Esophagus (tissue), 2 donors: ENCODE measurements at regions not wholly inside any gene's neighbourhood (a gene's known extent, or its start where the extent isn't known, plus 50 kb on each side); places are given as distances from the start of the nearest gene placed in this dataset.

ENCODE experiments used
- H3K27ac ChIP-seq, 2 donors: one replicate each; pipeline ENCODE4 v1.5.1; 2013; ENCODE audit warnings: low read depth in 2 of 2, mild to moderate bottlenecking in 2 of 2, inconsistent platforms in 1 of 2, low read length in 1 of 2, moderate library complexity in 1 of 2
- H3K27me3 ChIP-seq, 2 donors: one replicate each; pipeline ENCODE4 v1.6.1; 2013; ENCODE audit warnings: low read length in 2 of 2, control low read depth in 1 of 2, mild to moderate bottlenecking in 1 of 2; ENCODE audit not compliant: insufficient read depth in 2 of 2, control insufficient read depth in 1 of 2
- H3K36me3 ChIP-seq, 2 donors: one replicate each; pipeline ENCODE4 v1.6.1; 2013; ENCODE audit warnings: low read length in 1 of 2; ENCODE audit not compliant: control insufficient read depth in 2 of 2, insufficient read depth in 2 of 2
- H3K4me1 ChIP-seq, 2 donors: one replicate each; pipeline ENCODE4 v1.6.1; 2013; ENCODE audit warnings: low read length in 1 of 2; ENCODE audit not compliant: control insufficient read depth in 2 of 2, insufficient read depth in 2 of 2
- H3K4me3 ChIP-seq, 2 donors: one replicate each; pipeline ENCODE4 v1.5.1; 2013; ENCODE audit warnings: low read length in 2 of 2, mild to moderate bottlenecking in 2 of 2, low read depth in 1 of 2, moderate library complexity in 1 of 2
- H3K9me3 ChIP-seq, 2 donors: one replicate each; pipeline ENCODE4 v1.6.1; 2013; ENCODE audit warnings: mild to moderate bottlenecking in 2 of 2, low read depth in 1 of 2, low read length in 1 of 2, moderate library complexity in 1 of 2; ENCODE audit not compliant: control insufficient read depth in 2 of 2, insufficient read depth in 1 of 2
- WGBS, 2 donors: extraction: QIAGEN DNeasy Blood & Tissue Kit; methylation state at CpG; one replicate each; pipeline ENCODE4 v1.1.7; 2013; 5-methylcytosine and 5-hydroxymethylcytosine counted together
- donor health status: healthy with polysubstance abuse.
- donor health status: Bipolar disorder and iron deficiency.

- no peaks in the 10 kb centered on the region for H3K9me3 ChIP-seq
- no peaks in the 10 kb centered on the region for H3K4me1 ChIP-seq
- no peak overlapping the region for H3K4me3 ChIP-seq
- 35% methylated on average over 5 of the region's 5 CpGs for WGBS, 2 donors
- H3K36me3 ChIP-seq = no peaks in the 10 kb centered on the region
- H3K27me3 ChIP-seq = peaks cover 14% of the 10 kb centered on the region in 2 donors
- H3K27ac ChIP-seq = no peak overlapping the region
These were observed 109.8 kb upstream of the SLC6A11 start for GRCh38 chr3:10706156-10706739.

GRCh38 chr3:10706740-10707399, 109.2 kb upstream of the SLC6A11 start:
- Histone ChIP-seq H3K9me3 (no peaks in the 10 kb centered on the region), H3K4me1 (no peaks in the 10 kb centered on the region), H3K36me3 (no peaks in the 10 kb centered on the region), H3K27me3 (peaks cover 14% of the 10 kb centered on the region in 2 donors), H3K27ac (no peak overlapping the region), H3K4me3 (no peak overlapping the region)
- 31 to 36% methylated on average over 11 of the region's 11 CpGs for WGBS, 2 donors

- no peaks in the 10 kb centered on the region for H3K9me3 ChIP-seq
- peaks cover 14% of the 10 kb centered on the region in 2 donors for H3K27me3 ChIP-seq
- H3K4me3 ChIP-seq = peak overlapping the region in 1 of 2 donors; percentile 2
- no peak overlapping the region for H3K27ac ChIP-seq
- no peaks in the 10 kb centered on the region for H3K36me3 ChIP-seq
- WGBS, 2 donors = 1% methylated on average over 15 to 92 of the region's 93 CpGs
- H3K4me1 ChIP-seq = no peaks in the 10 kb centered on the region
These were observed 108.4 kb upstream of the SLC6A11 start for GRCh38 chr3:10707400-10708215.

GRCh38 chr3:10708216-10708893, 107.7 kb upstream of the SLC6A11 start:
- no peaks in the 10 kb centered on the region for H3K36me3 ChIP-seq
- no peak overlapping the region for H3K27ac ChIP-seq
- H3K4me3 ChIP-seq = no peak overlapping the region
- peaks cover 14 to 17% of the 10 kb centered on the region in 2 donors for H3K27me3 ChIP-seq
- H3K4me1 ChIP-seq = no peaks in the 10 kb centered on the region
- H3K9me3 ChIP-seq = no peaks in the 10 kb centered on the region
- 9 to 13% methylated on average over 24 to 25 of the region's 25 CpGs for WGBS, 2 donors

GRCh38 chr3:10709110-10709781, 106.8 kb upstream of the SLC6A11 start:
- Histone ChIP-seq H3K4me3 (no peak overlapping the region), H3K36me3 (no peaks in the 10 kb centered on the region), H3K27me3 (peaks cover 14 to 18% of the 10 kb centered on the region in 2 donors), H3K4me1 (no peaks in the 10 kb centered on the region), H3K9me3 (no peaks in the 10 kb centered on the region), H3K27ac (no peak overlapping the region)
- 67 to 68% methylated on average over 8 to 9 of the region's 9 CpGs for WGBS, 2 donors

- Histone ChIP-seq H3K27me3 (peaks cover 3 to 14% of the 10 kb centered on the region in 2 donors), H3K27ac (no peak overlapping the region), H3K9me3 (peaks cover 0 to 3% of the 10 kb centered on the region in 2 donors), H3K4me1 (no peaks in the 10 kb centered on the region), H3K36me3 (no peaks in the 10 kb centered on the region), H3K4me3 (no peak overlapping the region)
- 52 to 59% methylated on average over 6 of the region's 6 CpGs for WGBS, 2 donors
These were observed 103.9 kb upstream of the SLC6A11 start for GRCh38 chr3:10712121-10712520.

GRCh38 chr3:10713656-10714055, 102.4 kb upstream of the SLC6A11 start:
- Histone ChIP-seq H3K27ac (no peak overlapping the region), H3K4me3 (no peak overlapping the region), H3K9me3 (peaks cover 0 to 3% of the 10 kb centered on the region in 2 donors), H3K4me1 (no peaks in the 10 kb centered on the region), H3K27me3 (peaks cover 0 to 13% of the 10 kb centered on the region in 2 donors), H3K36me3 (no peaks in the 10 kb centered on the region)
- WGBS, 2 donors = 52% methylated on average over 6 of the region's 6 CpGs

GRCh38 chr3:10715886-10716285, 100.1 kb upstream of the SLC6A11 start:
- no peaks in the 10 kb centered on the region for H3K4me1 ChIP-seq
- no peaks in the 10 kb centered on the region for H3K36me3 ChIP-seq
- peaks cover 0 to 3% of the 10 kb centered on the region in 2 donors for H3K9me3 ChIP-seq
- H3K27me3 ChIP-seq = peaks cover 0 to 4% of the 10 kb centered on the region in 2 donors
- no peak overlapping the region for H3K27ac ChIP-seq
- no peak overlapping the region for H3K4me3 ChIP-seq
- 80 to 90% methylated on average over 3 of the region's 3 CpGs for WGBS, 2 donors

- Histone ChIP-seq H3K27ac (no peak overlapping the region), H3K36me3 (no peaks in the 10 kb centered on the region), H3K4me3 (no peak overlapping the region), H3K27me3 (peaks cover 0 to 4% of the 10 kb centered on the region in 2 donors), H3K9me3 (peaks cover 0 to 3% of the 10 kb centered on the region in 2 donors), H3K4me1 (no peaks in the 10 kb centered on the region)
- WGBS, 2 donors = 79 to 89% methylated on average over 8 of the region's 8 CpGs
These were observed 99.1 kb upstream of the SLC6A11 start for GRCh38 chr3:10716964-10717363.
